ENCODE measurements at regions not wholly inside any gene's neighbourhood (a gene's known extent, or its start where the extent isn't known, plus 50 kb on each side); places are given as distances from the start of the nearest gene placed in this dataset.

DNA sequence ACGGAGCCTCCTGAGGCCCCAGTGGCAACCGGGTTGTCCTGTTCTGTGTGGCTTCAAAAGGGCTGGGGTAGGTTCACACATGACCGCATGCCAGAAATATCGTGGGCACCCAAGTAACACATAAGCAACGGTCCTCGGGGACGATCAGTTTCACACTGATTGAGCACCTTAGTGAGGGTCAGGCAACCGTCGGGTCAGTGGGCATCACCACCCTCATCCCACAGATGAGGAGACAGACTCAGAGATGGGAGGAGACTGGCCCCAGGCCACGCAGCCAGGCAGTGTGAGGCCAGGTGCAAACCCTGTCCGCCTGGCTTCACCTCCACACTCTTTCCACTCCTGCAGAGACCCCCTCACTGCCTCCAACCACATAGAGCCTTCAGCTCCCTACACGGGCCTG, 309.8 kb downstream of the MATN1 start:
- TF ChIP-seq MED8 (CRISPR knock-in tag; IDR thresholded peaks at IDR 0.05; ENCODE audit: insufficient replicate concordance): no peak
- TF ChIP-seq CTCF (CRISPR knock-in tag; IDR thresholded peaks at IDR 0.05): no peak
- no peak for TF ChIP-seq MAZ (IDR thresholded peaks at IDR 0.05; ENCODE audit: borderline replicate concordance, low read depth, low read length)
- no peak for TF ChIP-seq MAZ (CRISPR knock-in tag; IDR thresholded peaks at IDR 0.05; ENCODE audit: low read depth)
- no peak for TF ChIP-seq ZBTB33 (CRISPR knock-in tag; IDR thresholded peaks at IDR 0.05)
